ENCODE measurements at regions not wholly inside any gene's neighbourhood (a gene's known extent, or its start where the extent isn't known, plus 50 kb on each side); places are given as distances from the start of the nearest gene placed in this dataset.

GRCh38 chr20:11468880-11469279 lies 448.8 kb upstream of the BTBD3 start:
- no peak overlapping the region for H3K4me3 ChIP-seq (ENCODE audit: insufficient read depth, low read depth, low read length)
- Mint-ChIP-seq H3K4me3 (ENCODE audit: unreplicated experiment) (no peak overlapping the region), H3K9me3 (ENCODE audit: unreplicated experiment) (no peaks in the 10 kb centered on the region), H3K27ac (ENCODE audit: unreplicated experiment) (no peak overlapping the region), H3K36me3 (ENCODE audit: low read depth, unreplicated experiment) (no peaks in the 10 kb centered on the region), H3K27me3 (ENCODE audit: low read depth, unreplicated experiment) (no peaks in the 10 kb centered on the region), H3K4me1 (ENCODE audit: low read depth, unreplicated experiment) (peaks cover 16% of the 10 kb centered on the region)
- H3K79me2 ChIP-seq (ENCODE audit: insufficient read depth, low read length): no peaks in the 10 kb centered on the region
- no peak overlapping the region for H3K9ac ChIP-seq (ENCODE audit: low read length)
- no peaks in the 10 kb centered on the region for H4K20me1 ChIP-seq (ENCODE audit: insufficient read depth, low read length)
- no peaks in the 10 kb centered on the region for H3K36me3 ChIP-seq (ENCODE audit: insufficient read depth, low read length)
- no peaks in the 10 kb centered on the region for H3K4me1 ChIP-seq (ENCODE audit: insufficient read depth, low read length)
- FAIRE-seq: no peak
- TF ChIP-seq CTCF (IDR thresholded peaks at IDR 0.05; ENCODE audit: insufficient read depth, low read depth, low read length) (no peak), EZH2 (IDR thresholded peaks at IDR 0.05; ENCODE audit: insufficient read depth, low read length) (no peak)
- H3K4me2 ChIP-seq (ENCODE audit: low read length): no peak overlapping the region
- no peaks in the 10 kb centered on the region for H3K27me3 ChIP-seq (ENCODE audit: insufficient read depth, low read length)
- no peak for DNase-seq (ENCODE audit: low read depth)
- H3K9me3 ChIP-seq (ENCODE audit: insufficient read depth, low read depth, low read length): no peaks in the 10 kb centered on the region
- H3K27ac ChIP-seq (ENCODE audit: low read depth, low read length): no peak overlapping the region
- no peak overlapping the region for H2AFZ ChIP-seq (ENCODE audit: low read depth, low read length)

GRCh38 chr20:11469795-11470435 lies 447.8 kb upstream of the BTBD3 start:
- H3K36me3 ChIP-seq (ENCODE audit: insufficient read depth, low read length): no peaks in the 10 kb centered on the region
- no peaks in the 10 kb centered on the region for H3K4me1 ChIP-seq (ENCODE audit: insufficient read depth, low read length)
- Mint-ChIP-seq H3K4me1 (ENCODE audit: low read depth, unreplicated experiment) (peaks cover 21% of the 10 kb centered on the region), H3K36me3 (ENCODE audit: low read depth, unreplicated experiment) (no peaks in the 10 kb centered on the region), H3K27me3 (ENCODE audit: low read depth, unreplicated experiment) (no peaks in the 10 kb centered on the region), H3K4me3 (ENCODE audit: unreplicated experiment) (no peak overlapping the region), H3K27ac (ENCODE audit: unreplicated experiment) (no peak overlapping the region), H3K9me3 (ENCODE audit: unreplicated experiment) (no peaks in the 10 kb centered on the region)
- H3K79me2 ChIP-seq (ENCODE audit: insufficient read depth, low read length): no peaks in the 10 kb centered on the region
- no peak for FAIRE-seq
- H2AFZ ChIP-seq (ENCODE audit: low read depth, low read length): no peak overlapping the region
- no peak overlapping the region for H3K27ac ChIP-seq (ENCODE audit: low read depth, low read length)
- H3K27me3 ChIP-seq (ENCODE audit: insufficient read depth, low read length): no peaks in the 10 kb centered on the region
- no peaks in the 10 kb centered on the region for H3K9me3 ChIP-seq (ENCODE audit: insufficient read depth, low read depth, low read length)
- no peak overlapping the region for H3K4me3 ChIP-seq (ENCODE audit: insufficient read depth, low read depth, low read length)
- no peak overlapping the region for H3K9ac ChIP-seq (ENCODE audit: low read length)
- DNase-seq (ENCODE audit: low read depth): no peak
- no peak overlapping the region for H3K4me2 ChIP-seq (ENCODE audit: low read length)
- no peak for TF ChIP-seq CTCF (IDR thresholded peaks at IDR 0.05; ENCODE audit: insufficient read depth, low read depth, low read length)
- TF ChIP-seq EZH2 (IDR thresholded peaks at IDR 0.05; ENCODE audit: insufficient read depth, low read length): no peak
- H4K20me1 ChIP-seq (ENCODE audit: insufficient read depth, low read length): no peaks in the 10 kb centered on the region

GRCh38 chr20:11473983-11474382 lies 443.7 kb upstream of the BTBD3 start:
- DNase-seq (ENCODE audit: low read depth) (peak; percentile 13), FAIRE-seq (no peak)
- Histone ChIP-seq H3K4me3 (ENCODE audit: insufficient read depth, low read depth, low read length) (no peak overlapping the region), H3K4me1 (ENCODE audit: insufficient read depth, low read length) (no peaks in the 10 kb centered on the region), H2AFZ (ENCODE audit: low read depth, low read length) (no peak overlapping the region), H3K9me3 (ENCODE audit: insufficient read depth, low read depth, low read length) (no peaks in the 10 kb centered on the region), H3K36me3 (ENCODE audit: insufficient read depth, low read length) (no peaks in the 10 kb centered on the region), H3K27me3 (ENCODE audit: insufficient read depth, low read length) (no peaks in the 10 kb centered on the region), H3K27ac (ENCODE audit: low read depth, low read length) (no peak overlapping the region), H3K79me2 (ENCODE audit: insufficient read depth, low read length) (no peaks in the 10 kb centered on the region), H3K4me2 (ENCODE audit: low read length) (no peak overlapping the region), H3K9ac (ENCODE audit: low read length) (no peak overlapping the region), H4K20me1 (ENCODE audit: insufficient read depth, low read length) (no peaks in the 10 kb centered on the region)
- no peaks in the 10 kb centered on the region for H3K36me3 Mint-ChIP-seq (ENCODE audit: low read depth, unreplicated experiment)
- H3K4me1 Mint-ChIP-seq (ENCODE audit: low read depth, unreplicated experiment): peaks cover 11% of the 10 kb centered on the region
- peaks cover 3% of the 10 kb centered on the region for H3K9me3 Mint-ChIP-seq (ENCODE audit: unreplicated experiment)
- no peaks in the 10 kb centered on the region for H3K27me3 Mint-ChIP-seq (ENCODE audit: low read depth, unreplicated experiment)
- H3K4me3 Mint-ChIP-seq (ENCODE audit: unreplicated experiment): no peak overlapping the region
- H3K27ac Mint-ChIP-seq (ENCODE audit: unreplicated experiment): no peak overlapping the region
- TF ChIP-seq EZH2 (IDR thresholded peaks at IDR 0.05; ENCODE audit: insufficient read depth, low read length): no peak
- no peak for TF ChIP-seq CTCF (IDR thresholded peaks at IDR 0.05; ENCODE audit: insufficient read depth, low read depth, low read length)
